ENCODE measurements at regions not wholly inside any gene's neighbourhood (a gene's known extent, or its start where the extent isn't known, plus 50 kb on each side); places are given as distances from the start of the nearest gene placed in this dataset.
A peak's percentile ranks its signal among the peaks of the same experiment; 100 is the strongest.

GRCh38 chrX:40266490-40267333, 169.0 kb upstream of the BCOR start:
- Mint-ChIP-seq H3K36me3 (ENCODE audit: low read depth, unreplicated experiment) (no peaks in the 10 kb centered on the region), H3K4me1 (ENCODE audit: unreplicated experiment) (peaks cover 5% of the 10 kb centered on the region), H3K27me3 (ENCODE audit: unreplicated experiment) (peaks cover 2% of the 10 kb centered on the region), H3K4me3 (ENCODE audit: unreplicated experiment) (no peak overlapping the region), H3K9me3 (ENCODE audit: unreplicated experiment) (no peaks in the 10 kb centered on the region), H3K27ac (ENCODE audit: unreplicated experiment) (no peak overlapping the region)
- TF ChIP-seq, protein P1, sequence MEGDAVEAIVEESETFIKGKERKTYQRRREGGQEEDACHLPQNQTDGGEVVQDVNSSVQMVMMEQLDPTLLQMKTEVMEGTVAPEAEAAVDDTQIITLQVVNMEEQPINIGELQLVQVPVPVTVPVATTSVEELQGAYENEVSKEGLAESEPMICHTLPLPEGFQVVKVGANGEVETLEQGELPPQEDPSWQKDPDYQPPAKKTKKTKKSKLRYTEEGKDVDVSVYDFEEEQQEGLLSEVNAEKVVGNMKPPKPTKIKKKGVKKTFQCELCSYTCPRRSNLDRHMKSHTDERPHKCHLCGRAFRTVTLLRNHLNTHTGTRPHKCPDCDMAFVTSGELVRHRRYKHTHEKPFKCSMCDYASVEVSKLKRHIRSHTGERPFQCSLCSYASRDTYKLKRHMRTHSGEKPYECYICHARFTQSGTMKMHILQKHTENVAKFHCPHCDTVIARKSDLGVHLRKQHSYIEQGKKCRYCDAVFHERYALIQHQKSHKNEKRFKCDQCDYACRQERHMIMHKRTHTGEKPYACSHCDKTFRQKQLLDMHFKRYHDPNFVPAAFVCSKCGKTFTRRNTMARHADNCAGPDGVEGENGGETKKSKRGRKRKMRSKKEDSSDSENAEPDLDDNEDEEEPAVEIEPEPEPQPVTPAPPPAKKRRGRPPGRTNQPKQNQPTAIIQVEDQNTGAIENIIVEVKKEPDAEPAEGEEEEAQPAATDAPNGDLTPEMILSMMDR (IDR thresholded peaks at IDR 0.05; ENCODE audit: unreplicated experiment), result peak; percentile 26
- peak; percentile 71 for DNase-seq (ENCODE audit: low spot score)

- peaks cover 5% of the 10 kb centered on the region for H3K4me1 Mint-ChIP-seq (ENCODE audit: unreplicated experiment)
- TF ChIP-seq, protein P1 (IDR thresholded peaks at IDR 0.05; ENCODE audit: unreplicated experiment), result no peak
- peaks cover 2% of the 10 kb centered on the region for H3K27me3 Mint-ChIP-seq (ENCODE audit: unreplicated experiment)
- H3K9me3 Mint-ChIP-seq (ENCODE audit: unreplicated experiment), result no peaks in the 10 kb centered on the region
- no peak for DNase-seq (ENCODE audit: low spot score)
- H3K36me3 Mint-ChIP-seq (ENCODE audit: low read depth, unreplicated experiment), result no peaks in the 10 kb centered on the region
- no peak overlapping the region for H3K27ac Mint-ChIP-seq (ENCODE audit: unreplicated experiment)
- H3K4me3 Mint-ChIP-seq (ENCODE audit: unreplicated experiment), result no peak overlapping the region
Measured at GRCh38 chrX:40265936-40266335, 168.2 kb upstream of the BCOR start.

DNA sequence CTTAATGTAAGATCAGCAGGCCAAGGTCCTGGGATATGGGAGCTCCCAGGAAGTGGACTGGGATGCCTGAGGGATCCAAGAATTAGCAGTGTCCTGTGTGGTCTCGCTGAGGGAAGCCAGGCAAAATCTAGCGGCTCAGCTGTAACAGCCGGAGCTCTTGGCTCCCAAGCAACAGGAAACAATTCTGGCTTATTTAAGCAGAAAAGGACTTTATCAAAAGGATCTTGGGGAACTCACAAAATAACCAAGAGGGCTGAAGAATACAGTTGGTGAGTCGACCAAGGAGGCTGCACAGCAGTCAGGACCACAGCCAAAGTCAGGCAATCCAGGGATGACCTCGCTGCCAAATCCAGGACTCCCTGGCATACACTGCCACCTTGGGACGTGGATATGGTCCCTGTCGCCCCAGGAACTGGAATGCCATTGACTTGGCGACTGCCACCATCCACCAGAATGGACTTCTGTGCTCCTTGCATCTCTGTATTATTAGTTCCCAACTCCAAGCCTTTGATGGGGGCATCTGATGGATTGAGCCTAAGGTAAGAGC, 165.3 kb upstream of the BCOR start:
- Mint-ChIP-seq H3K9me3 (ENCODE audit: unreplicated experiment) (no peaks in the 10 kb centered on the region), H3K4me3 (ENCODE audit: unreplicated experiment) (no peak overlapping the region), H3K27ac (ENCODE audit: unreplicated experiment) (no peak overlapping the region), H3K27me3 (ENCODE audit: unreplicated experiment) (peaks cover 2% of the 10 kb centered on the region), H3K4me1 (ENCODE audit: unreplicated experiment) (peaks cover 5% of the 10 kb centered on the region), H3K36me3 (ENCODE audit: low read depth, unreplicated experiment) (no peaks in the 10 kb centered on the region)
- DNase-seq (ENCODE audit: low spot score), result no peak
- TF ChIP-seq, protein P1 (IDR thresholded peaks at IDR 0.05; ENCODE audit: unreplicated experiment), result no peak

GRCh38 chrX:40262157-40263013, 164.6 kb upstream of the BCOR start:
- H3K27me3 Mint-ChIP-seq (ENCODE audit: unreplicated experiment), result peaks cover 2% of the 10 kb centered on the region
- no peak overlapping the region for H3K4me3 Mint-ChIP-seq (ENCODE audit: unreplicated experiment)
- no peak overlapping the region for H3K27ac Mint-ChIP-seq (ENCODE audit: unreplicated experiment)
- TF ChIP-seq, protein P1 (IDR thresholded peaks at IDR 0.05; ENCODE audit: unreplicated experiment), result no peak
- no peak for DNase-seq (ENCODE audit: low spot score)
- H3K4me1 Mint-ChIP-seq (ENCODE audit: unreplicated experiment), result peaks cover 4% of the 10 kb centered on the region
- H3K9me3 Mint-ChIP-seq (ENCODE audit: unreplicated experiment), result no peaks in the 10 kb centered on the region
- H3K36me3 Mint-ChIP-seq (ENCODE audit: low read depth, unreplicated experiment), result no peaks in the 10 kb centered on the region

All from endothelial cell (in vitro differentiated cells).